Stomach (tissue), 8 donors: ENCODE measurements at regions not wholly inside any gene's neighbourhood (a gene's known extent, or its start where the extent isn't known, plus 50 kb on each side); places are given as distances from the start of the nearest gene placed in this dataset.

Source experiments
- DNase-seq, 2 donors: peaks; one replicate each; pipeline versions ENCODE4 v3.0.0 to v3.0.0-alpha.2; 2013 to 2019
- H3K27ac ChIP-seq, 5 donors: fragments of 200-600 bp in 4 of 5; sonication (generic) in 4 of 5; one replicate each; pipeline ENCODE4 v1.5.1; 2013 to 2019; ENCODE audit warnings: mild to moderate bottlenecking in 1 of 5, moderate library complexity in 1 of 5
- H3K27me3 ChIP-seq, 3 donors: fragments of 200-600 bp; sonication (generic); one replicate each; pipeline ENCODE4 v1.5.1; 2017 to 2019; ENCODE audit warnings: mixed run types in 1 of 3
- H3K36me3 ChIP-seq, 4 donors: fragments of 200-600 bp; sonication (generic); 1 replicate in 3 of 4; 2 replicates in 1 of 4; pipeline ENCODE4 v1.5.1; 2016 to 2019
- H3K4me1 ChIP-seq, 4 donors: fragments of 200-600 bp; sonication (generic); one replicate each; pipeline ENCODE4 v1.5.1; 2016 to 2019
- H3K4me3 ChIP-seq, 4 donors: fragments of 200-600 bp; sonication (generic) in 3 of 4; one replicate each; pipeline ENCODE4 v1.5.1; 2016 to 2019; ENCODE audit warnings: mild to moderate bottlenecking in 1 of 4
- H3K9me3 ChIP-seq, 4 donors: fragments of 200-600 bp; sonication (generic); one replicate each; pipeline ENCODE4 v1.5.1; 2016 to 2019
- CTCF ChIP-seq, 7 experiments: fragments of 450-650 bp in 4 of 7; fragments of 200-600 bp in 3 of 7; sonication (generic) in 3 of 7; IDR thresholded peaks; one replicate each; pipeline ENCODE4 v1.5.1; 2016 to 2019; ENCODE audit warnings: antibody characterized with exemption in 7 of 7, control low read depth in 2 of 7, mild to moderate bottlenecking in 1 of 7
- EP300 ChIP-seq: sonication (generic); formaldehyde crosslinking; IDR thresholded peaks from one replicate; pipeline ENCODE4 v1.6.1; 2017; ENCODE audit warnings: antibody characterized with exemption
- POLR2A ChIP-seq, 4 donors: fragments of 450-650 bp; IDR thresholded peaks; one replicate each; pipeline ENCODE4 v1.6.1; 2016; ENCODE audit warnings: antibody characterized with exemption in 4 of 4, control low read depth in 2 of 4, mild to moderate bottlenecking in 1 of 4, moderate library complexity in 1 of 4
- POLR2AphosphoS5 ChIP-seq, 3 donors: sonication (generic); formaldehyde crosslinking; IDR thresholded peaks; one replicate each; pipeline ENCODE4 v1.6.1; 2016; ENCODE audit warnings: antibody characterized with exemption in 3 of 3
- WGBS, 5 donors: extraction: QIAGEN DNeasy Blood & Tissue Kit in 3 of 5; methylation state at CpG; one replicate each; pipeline versions ENCODE4 v1.1.5 to v1.1.7; 2013 to 2018; 5-methylcytosine and 5-hydroxymethylcytosine counted together
- intact Hi-C: fragments of 100-400 bp; cut with DNase I; formaldehyde crosslinking; loops from one replicate; pipeline ENCODE4 v1.15.1; 2023; ENCODE audit warnings: low total_unique reads
- donor health status: healthy with polysubstance abuse.
- donor health status: Bipolar disorder and iron deficiency.
- donor health status: healthy.

GRCh38 chr4:177605252-177605651, 163.0 kb upstream of the AGA start:
- peaks cover 0 to 9% (median 3%) of the 10 kb centered on the region in 4 donors for H3K9me3 ChIP-seq
- no peaks in the 10 kb centered on the region for H3K36me3 ChIP-seq
- DNase-seq, result no peak
- H3K4me1 ChIP-seq, result no peaks in the 10 kb centered on the region
- H3K27me3 ChIP-seq, result no peaks in the 10 kb centered on the region
- H3K27ac ChIP-seq, result no peak overlapping the region
- no peak overlapping the region for H3K4me3 ChIP-seq
- WGBS, 5 donors, result 27 to 53% (median 42%) methylated on average over 1 of the region's 1 CpG
- TF ChIP-seq POLR2A (IDR thresholded peaks at IDR 0.05) (no peak), CTCF (IDR thresholded peaks at IDR 0.05) (no peak), EP300 (no peak), POLR2AphosphoS5 (IDR thresholded peaks at IDR 0.05) (no peak)
- intact Hi-C loops, result no loop called here

GRCh38 chr4:177607111-177607573, 164.9 kb upstream of the AGA start:
- H3K27ac ChIP-seq, result no peak overlapping the region
- H3K36me3 ChIP-seq, result no peaks in the 10 kb centered on the region
- H3K4me1 ChIP-seq, result no peaks in the 10 kb centered on the region
- H3K4me3 ChIP-seq, result no peak overlapping the region
- WGBS, 5 donors, result 95 to 98% (median 97%) methylated on average over 8 to 28 of the region's 28 CpGs
- no peaks in the 10 kb centered on the region for H3K27me3 ChIP-seq
- no peak for DNase-seq
- TF ChIP-seq POLR2AphosphoS5 (IDR thresholded peaks at IDR 0.05) (no peak), POLR2A (IDR thresholded peaks at IDR 0.05) (no peak), CTCF (IDR thresholded peaks at IDR 0.05) (no peak), EP300 (no peak)
- intact Hi-C loops, result no loop called here
- peaks cover 0 to 9% (median 3%) of the 10 kb centered on the region in 4 donors for H3K9me3 ChIP-seq

- intact Hi-C loops, result no loop called here
- 50 to 61% (median 53%) methylated on average over 5 of the region's 5 CpGs for WGBS, 5 donors
- H3K4me1 ChIP-seq, result no peaks in the 10 kb centered on the region
- H3K36me3 ChIP-seq, result no peaks in the 10 kb centered on the region
- no peak for TF ChIP-seq CTCF (IDR thresholded peaks at IDR 0.05)
- no peak for TF ChIP-seq POLR2AphosphoS5 (IDR thresholded peaks at IDR 0.05)
- TF ChIP-seq EP300, result no peak
- TF ChIP-seq POLR2A (IDR thresholded peaks at IDR 0.05), result no peak
- no peak overlapping the region for H3K27ac ChIP-seq
- no peak for DNase-seq
- no peak overlapping the region for H3K4me3 ChIP-seq
- H3K27me3 ChIP-seq, result no peaks in the 10 kb centered on the region
- H3K9me3 ChIP-seq, result peaks cover 0 to 5% (median 2%) of the 10 kb centered on the region in 4 donors
Measured at GRCh38 chr4:177611974-177612664, 169.9 kb upstream of the AGA start.

- H3K4me1 ChIP-seq, result no peaks in the 10 kb centered on the region
- no peak overlapping the region for H3K4me3 ChIP-seq
- H3K36me3 ChIP-seq, result no peaks in the 10 kb centered on the region
- H3K27me3 ChIP-seq, result no peaks in the 10 kb centered on the region
- no peak for DNase-seq
- no peaks in the 10 kb centered on the region for H3K9me3 ChIP-seq
- H3K27ac ChIP-seq, result no peak overlapping the region
- TF ChIP-seq POLR2A (IDR thresholded peaks at IDR 0.05) (no peak), CTCF (IDR thresholded peaks at IDR 0.05) (no peak), POLR2AphosphoS5 (IDR thresholded peaks at IDR 0.05) (no peak)
- 52 to 60% (median 52%) methylated on average over 2 of the region's 2 CpGs for WGBS, 5 donors
- intact Hi-C loops, result no loop called here
Measured at GRCh38 chr4:177612684-177613083, 170.4 kb upstream of the AGA start.
